ENCODE measurements at regions not wholly inside any gene's neighbourhood (a gene's known extent, or its start where the extent isn't known, plus 50 kb on each side); places are given as distances from the start of the nearest gene placed in this dataset.

DNA sequence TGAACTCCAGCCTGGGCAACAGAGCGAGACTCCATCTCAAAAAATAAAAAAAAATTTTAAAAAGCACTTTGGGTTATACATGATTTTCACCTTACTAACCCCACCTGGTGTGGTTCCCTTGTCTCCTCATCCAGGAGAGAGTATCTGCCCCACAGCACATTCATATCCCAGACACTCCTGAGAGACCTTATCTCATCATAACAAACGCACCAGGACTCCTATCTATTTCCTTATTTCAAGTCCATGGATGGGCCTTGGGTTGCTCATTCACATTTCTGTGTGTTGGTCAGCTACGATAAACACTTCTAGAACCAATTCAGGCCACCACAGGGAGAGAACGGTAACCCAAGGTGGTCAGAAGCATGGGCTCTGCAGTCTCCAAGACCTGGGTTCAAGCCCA lies 88.6 kb upstream of the SPATA12 start:
- no peaks in the 10 kb centered on the region for H3K27me3 ChIP-seq (ENCODE audit: control insufficient read depth, insufficient read depth, low read length)
- no peaks in the 10 kb centered on the region for H3K36me3 ChIP-seq (ENCODE audit: control insufficient read depth, insufficient read depth, low read length)
- TF ChIP-seq, protein P1, sequence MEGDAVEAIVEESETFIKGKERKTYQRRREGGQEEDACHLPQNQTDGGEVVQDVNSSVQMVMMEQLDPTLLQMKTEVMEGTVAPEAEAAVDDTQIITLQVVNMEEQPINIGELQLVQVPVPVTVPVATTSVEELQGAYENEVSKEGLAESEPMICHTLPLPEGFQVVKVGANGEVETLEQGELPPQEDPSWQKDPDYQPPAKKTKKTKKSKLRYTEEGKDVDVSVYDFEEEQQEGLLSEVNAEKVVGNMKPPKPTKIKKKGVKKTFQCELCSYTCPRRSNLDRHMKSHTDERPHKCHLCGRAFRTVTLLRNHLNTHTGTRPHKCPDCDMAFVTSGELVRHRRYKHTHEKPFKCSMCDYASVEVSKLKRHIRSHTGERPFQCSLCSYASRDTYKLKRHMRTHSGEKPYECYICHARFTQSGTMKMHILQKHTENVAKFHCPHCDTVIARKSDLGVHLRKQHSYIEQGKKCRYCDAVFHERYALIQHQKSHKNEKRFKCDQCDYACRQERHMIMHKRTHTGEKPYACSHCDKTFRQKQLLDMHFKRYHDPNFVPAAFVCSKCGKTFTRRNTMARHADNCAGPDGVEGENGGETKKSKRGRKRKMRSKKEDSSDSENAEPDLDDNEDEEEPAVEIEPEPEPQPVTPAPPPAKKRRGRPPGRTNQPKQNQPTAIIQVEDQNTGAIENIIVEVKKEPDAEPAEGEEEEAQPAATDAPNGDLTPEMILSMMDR (IDR thresholded peaks at IDR 0.05; ENCODE audit: insufficient read depth, low read length, poor library complexity, severe bottlenecking): no peak
- no peak for DNase-seq (ENCODE audit: low read depth)
- no peak overlapping the region for H3K4me3 ChIP-seq (ENCODE audit: low read depth, low read length)

DNA sequence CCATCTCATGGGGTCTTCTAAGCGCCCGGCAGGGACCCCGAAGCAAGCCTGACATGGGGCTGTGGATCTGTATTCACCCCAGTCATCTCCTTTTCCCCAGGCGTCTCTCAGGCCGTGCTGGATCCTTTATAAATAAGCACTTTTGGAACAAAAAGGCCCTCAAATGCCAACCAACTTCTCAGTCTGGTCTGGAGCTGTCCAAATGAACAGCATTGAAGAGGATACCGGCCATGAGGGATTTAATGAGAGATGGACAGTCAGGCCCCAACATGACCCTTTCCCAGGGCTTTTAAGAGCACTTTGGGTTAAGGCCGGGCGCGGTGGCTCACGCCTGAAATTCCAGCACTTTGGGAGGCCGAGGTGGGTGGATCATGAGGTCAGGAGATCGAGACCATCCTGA lies 89.2 kb upstream of the SPATA12 start:
- H3K4me3 ChIP-seq (ENCODE audit: low read depth, low read length): no peak overlapping the region
- no peaks in the 10 kb centered on the region for H3K36me3 ChIP-seq (ENCODE audit: control insufficient read depth, insufficient read depth, low read length)
- TF ChIP-seq, protein P1 (IDR thresholded peaks at IDR 0.05; ENCODE audit: insufficient read depth, low read length, poor library complexity, severe bottlenecking): no peak
- DNase-seq (ENCODE audit: low read depth): no peak
- H3K27me3 ChIP-seq (ENCODE audit: control insufficient read depth, insufficient read depth, low read length): no peaks in the 10 kb centered on the region

DNA sequence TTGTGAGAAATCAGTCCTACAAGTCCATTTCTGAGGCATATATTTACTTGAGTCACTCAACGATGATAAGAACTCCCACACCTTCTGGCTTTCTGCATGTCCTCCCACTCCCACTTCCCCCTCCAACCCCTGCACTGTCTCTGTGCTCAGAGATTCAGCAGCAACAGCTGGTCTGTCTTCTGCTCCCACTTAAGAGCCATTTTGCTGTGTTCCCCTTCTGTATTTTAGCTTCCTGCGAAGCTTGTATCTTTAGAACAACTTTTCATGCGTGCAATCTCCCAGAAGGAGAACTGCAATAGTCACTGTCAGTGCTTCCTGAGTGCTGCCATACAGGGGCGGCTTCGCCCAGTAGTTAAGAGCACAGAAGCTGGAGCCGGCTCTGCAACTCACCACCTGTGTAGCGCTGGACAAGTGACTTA lies 90.0 kb upstream of the SPATA12 start:
- Histone ChIP-seq H3K27me3 (ENCODE audit: control insufficient read depth, insufficient read depth, low read length) (no peaks in the 10 kb centered on the region), H3K36me3 (ENCODE audit: control insufficient read depth, insufficient read depth, low read length) (no peaks in the 10 kb centered on the region), H3K4me3 (ENCODE audit: low read depth, low read length) (no peak overlapping the region)
- no peak for DNase-seq (ENCODE audit: low read depth)
- TF ChIP-seq, protein P1 (IDR thresholded peaks at IDR 0.05; ENCODE audit: insufficient read depth, low read length, poor library complexity, severe bottlenecking): no peak

DNA sequence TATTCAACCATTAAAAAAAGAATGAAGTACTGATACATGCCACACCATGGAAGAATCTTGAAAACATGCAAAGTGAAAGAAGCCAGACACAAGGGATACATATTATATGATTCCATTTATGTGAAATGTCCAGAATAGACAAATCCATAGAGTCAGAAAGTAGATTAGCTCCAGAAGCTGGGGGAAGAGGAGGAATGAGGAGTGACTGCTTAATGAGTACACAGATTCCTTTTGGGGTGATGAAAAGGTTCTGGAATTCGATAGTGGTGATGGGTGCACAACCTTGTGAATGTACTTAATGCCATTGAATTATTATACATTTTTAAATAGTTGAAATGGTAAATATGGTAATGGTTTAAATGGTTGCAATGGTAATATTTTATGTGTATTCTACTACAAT lies 90.6 kb upstream of the SPATA12 start:
- TF ChIP-seq, protein P1 (IDR thresholded peaks at IDR 0.05; ENCODE audit: insufficient read depth, low read length, poor library complexity, severe bottlenecking): no peak
- no peak for DNase-seq (ENCODE audit: low read depth)
- Histone ChIP-seq H3K4me3 (ENCODE audit: low read depth, low read length) (no peak overlapping the region), H3K36me3 (ENCODE audit: control insufficient read depth, insufficient read depth, low read length) (no peaks in the 10 kb centered on the region), H3K27me3 (ENCODE audit: control insufficient read depth, insufficient read depth, low read length) (no peaks in the 10 kb centered on the region)

DNA sequence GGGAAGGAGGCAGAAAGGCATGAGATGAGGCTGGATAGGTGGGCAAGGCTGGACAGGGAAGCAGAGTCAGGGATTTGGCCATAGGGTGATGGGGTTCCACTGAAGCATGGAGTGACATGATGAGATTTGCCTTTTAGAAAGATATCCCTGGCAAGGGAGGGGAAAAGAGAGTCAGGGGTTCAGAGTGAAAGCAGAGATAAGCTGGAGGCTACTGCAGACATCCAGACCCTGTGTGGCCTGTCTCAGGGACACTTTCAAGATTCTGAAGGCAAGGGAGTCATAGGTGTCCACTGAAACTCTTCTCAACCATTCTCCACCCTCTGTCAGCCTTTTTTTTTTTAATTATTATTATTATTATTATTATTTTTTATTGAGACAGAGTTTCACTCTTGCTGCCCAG lies 94.0 kb upstream of the SPATA12 start:
- Histone ChIP-seq H3K27me3 (ENCODE audit: control insufficient read depth, insufficient read depth, low read length) (no peaks in the 10 kb centered on the region), H3K36me3 (ENCODE audit: control insufficient read depth, insufficient read depth, low read length) (no peaks in the 10 kb centered on the region), H3K4me3 (ENCODE audit: low read depth, low read length) (no peak overlapping the region)
- TF ChIP-seq, protein P1 (IDR thresholded peaks at IDR 0.05; ENCODE audit: insufficient read depth, low read length, poor library complexity, severe bottlenecking): no peak
- DNase-seq (ENCODE audit: low read depth): no peak

DNA sequence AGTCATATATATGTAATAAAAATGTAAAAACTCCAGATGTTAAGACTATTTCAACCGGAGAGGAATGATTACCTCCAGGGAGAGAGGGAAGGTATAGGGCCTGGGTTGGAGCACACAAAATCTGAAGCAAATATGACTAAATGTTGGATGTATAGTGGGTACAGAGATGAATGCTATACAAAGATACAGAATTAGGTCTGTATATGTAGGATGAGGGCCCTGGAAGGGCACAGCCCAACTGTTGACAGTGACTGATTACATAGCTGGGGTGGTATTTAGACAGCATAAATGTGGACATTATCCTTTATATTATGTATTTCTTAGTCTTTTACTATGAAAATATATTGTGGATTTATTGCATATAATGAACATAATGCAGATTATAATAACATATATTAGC lies 94.4 kb upstream of the SPATA12 start:
- Histone ChIP-seq H3K36me3 (ENCODE audit: control insufficient read depth, insufficient read depth, low read length) (no peaks in the 10 kb centered on the region), H3K4me3 (ENCODE audit: low read depth, low read length) (no peak overlapping the region), H3K27me3 (ENCODE audit: control insufficient read depth, insufficient read depth, low read length) (no peaks in the 10 kb centered on the region)
- DNase-seq (ENCODE audit: low read depth): no peak
- TF ChIP-seq, protein P1 (IDR thresholded peaks at IDR 0.05; ENCODE audit: insufficient read depth, low read length, poor library complexity, severe bottlenecking): no peak

All from kidney epithelial cell (primary cell).